Hepatocyte (in vitro differentiated cells): ENCODE measurements at regions not wholly inside any gene's neighbourhood (a gene's known extent, or its start where the extent isn't known, plus 50 kb on each side); places are given as distances from the start of the nearest gene placed in this dataset.
"Not testable (repeated sequence)": the region's sequence is repeated elsewhere in the genome, so short reads cannot be mapped to it uniquely, and the experiment has no call there.

Experiments used
- DNase-seq: peaks from one replicate; pipeline ENCODE4 v3.0.0-alpha.2; 2016; ENCODE audit warnings: low spot score
- H2AFZ ChIP-seq: fragments of 200-600 bp; sonication (generic); 2 replicates; pipeline ENCODE4 v1.6.0; 2016; ENCODE audit warnings: antibody characterized with exemption, mild to moderate bottlenecking
- H3K27ac ChIP-seq: fragments of 200-600 bp; sonication (generic); 2 replicates; pipeline ENCODE4 v1.5.1; 2016; ENCODE audit warnings: mild to moderate bottlenecking
- H3K27me3 ChIP-seq: fragments of 200-600 bp; sonication (generic); 2 replicates; pipeline ENCODE4 v1.6.1; 2016
- H3K36me3 ChIP-seq: fragments of 200-600 bp; sonication (generic); replicated peaks from 2 replicates; pipeline ENCODE4 v1.5.1; 2016; ENCODE audit warnings: low read depth; ENCODE audit not compliant: insufficient read depth
- H3K4me1 ChIP-seq: fragments of 200-600 bp; sonication (generic); 2 replicates; pipeline ENCODE4 v1.5.1; 2016; ENCODE audit warnings: mild to moderate bottlenecking, moderate library complexity; ENCODE audit not compliant: insufficient read depth
- H3K4me2 ChIP-seq: fragments of 200-600 bp; sonication (generic); 2 replicates; pipeline ENCODE4 v1.6.0; 2016
- H3K4me3 ChIP-seq: fragments of 200-600 bp; sonication (generic); 2 replicates; pipeline ENCODE4 v1.5.1; 2016; ENCODE audit warnings: mild to moderate bottlenecking
- H3K79me2 ChIP-seq: fragments of 200-600 bp; sonication (generic); 2 replicates; pipeline ENCODE4 v1.6.0; 2017; ENCODE audit warnings: mild to moderate bottlenecking
- H3K9me2 ChIP-seq: fragments of 200-600 bp; sonication (generic); replicated peaks from 2 replicates; pipeline ENCODE4 v1.6.0; 2017; ENCODE audit warnings: mild to moderate bottlenecking; ENCODE audit not compliant: insufficient read depth
- H3K9me3 ChIP-seq: fragments of 200-600 bp; sonication (generic); 2 replicates; pipeline ENCODE4 v1.5.1; 2016; ENCODE audit warnings: low read depth, mild to moderate bottlenecking
- H4K20me1 ChIP-seq: fragments of 200-600 bp; sonication (generic); 2 replicates; pipeline ENCODE4 v1.6.0; 2016; ENCODE audit warnings: mild to moderate bottlenecking; ENCODE audit not compliant: insufficient read depth, poor library complexity, severe bottlenecking
- CTCF ChIP-seq: fragments of 200-600 bp; sonication (generic); IDR thresholded peaks from 2 replicates; pipeline ENCODE4 v1.5.1; 2016; ENCODE audit warnings: antibody characterized with exemption, mild to moderate bottlenecking; ENCODE audit not compliant: poor library complexity
- EZH2 ChIP-seq: fragments of 200-600 bp; sonication (generic); IDR thresholded peaks from 2 replicates; pipeline ENCODE4 v1.6.1; 2016; ENCODE audit warnings: antibody characterized with exemption, mild to moderate bottlenecking, borderline replicate concordance
- EZH2phosphoT487 ChIP-seq: fragments of 200-600 bp; sonication (generic); IDR thresholded peaks from one replicate; pipeline ENCODE4 v1.6.1; 2018; ENCODE audit warnings: antibody characterized with exemption, mild to moderate bottlenecking, low read depth, moderate library complexity; ENCODE audit not compliant: unreplicated experiment, severe bottlenecking
- WGBS: methylation state at CpG from one replicate; pipeline ENCODE4 v1.1.6; 2016; ENCODE audit warnings: low lambda C conversion rate; ENCODE audit errors: missing lambda C conversion rate; 5-methylcytosine and 5-hydroxymethylcytosine counted together

- Histone ChIP-seq H3K4me2 (no peak overlapping the region), H2AFZ (no peak overlapping the region), H3K9me2 (no peaks in the 10 kb centered on the region), H3K79me2 (no peaks in the 10 kb centered on the region), H3K27me3 (no peaks in the 10 kb centered on the region), H3K27ac (no peak overlapping the region), H4K20me1 (no peaks in the 10 kb centered on the region), H3K4me3 (no peak overlapping the region), H3K9me3 (no peaks in the 10 kb centered on the region), H3K36me3 (no peaks in the 10 kb centered on the region), H3K4me1 (no peaks in the 10 kb centered on the region)
- TF ChIP-seq CTCF = no peak
- TF ChIP-seq EZH2phosphoT487 = no peak
- TF ChIP-seq EZH2 = no peak
- no peak for DNase-seq
- 68% methylated on average over 3 of the region's 3 CpGs for WGBS
Measured at GRCh38 chr9:24986331-24986730, 440.6 kb upstream of the IZUMO3 start.

- H3K27ac ChIP-seq, H3K4me2 ChIP-seq, H2AFZ ChIP-seq, H3K27me3 ChIP-seq, H3K9me3 ChIP-seq, H3K4me1 ChIP-seq, H3K79me2 ChIP-seq, DNase-seq, H4K20me1 ChIP-seq, H3K36me3 ChIP-seq, H3K9me2 ChIP-seq, H3K4me3 ChIP-seq: not testable (repeated sequence)
- WGBS = 96% methylated on average over 8 of the region's 8 CpGs
Measured at GRCh38 chr9:24970780-24971179, 425.1 kb upstream of the IZUMO3 start.

GRCh38 chr9:24961762-24962161 lies 416.1 kb upstream of the IZUMO3 start:
- Histone ChIP-seq H3K9me2 (no peaks in the 10 kb centered on the region), H3K4me2 (no peak overlapping the region), H3K36me3 (no peaks in the 10 kb centered on the region), H3K4me1 (no peaks in the 10 kb centered on the region), H3K9me3 (no peaks in the 10 kb centered on the region), H3K79me2 (no peaks in the 10 kb centered on the region), H3K4me3 (no peak overlapping the region), H3K27ac (no peak overlapping the region), H4K20me1 (no peaks in the 10 kb centered on the region), H3K27me3 (no peaks in the 10 kb centered on the region), H2AFZ (no peak overlapping the region)
- TF ChIP-seq EZH2 (no peak), CTCF (no peak), EZH2phosphoT487 (no peak)
- no peak for DNase-seq

GRCh38 chr9:24953070-24953469 lies 407.4 kb upstream of the IZUMO3 start:
- no peak for DNase-seq
- H4K20me1 ChIP-seq = no peaks in the 10 kb centered on the region
- no peak overlapping the region for H2AFZ ChIP-seq
- H3K79me2 ChIP-seq = no peaks in the 10 kb centered on the region
- no peaks in the 10 kb centered on the region for H3K9me3 ChIP-seq
- no peak overlapping the region for H3K4me3 ChIP-seq
- 96% methylated on average over 1 of the region's 1 CpG for WGBS
- H3K4me1 ChIP-seq = no peaks in the 10 kb centered on the region
- H3K27ac ChIP-seq = no peak overlapping the region
- H3K4me2 ChIP-seq = no peak overlapping the region
- TF ChIP-seq EZH2 (no peak), EZH2phosphoT487 (no peak), CTCF (no peak)
- H3K9me2 ChIP-seq = no peaks in the 10 kb centered on the region
- H3K36me3 ChIP-seq = no peaks in the 10 kb centered on the region
- no peaks in the 10 kb centered on the region for H3K27me3 ChIP-seq
